ENCODE measurements at regions not wholly inside any gene's neighbourhood (a gene's known extent, or its start where the extent isn't known, plus 50 kb on each side); places are given as distances from the start of the nearest gene placed in this dataset.

DNA sequence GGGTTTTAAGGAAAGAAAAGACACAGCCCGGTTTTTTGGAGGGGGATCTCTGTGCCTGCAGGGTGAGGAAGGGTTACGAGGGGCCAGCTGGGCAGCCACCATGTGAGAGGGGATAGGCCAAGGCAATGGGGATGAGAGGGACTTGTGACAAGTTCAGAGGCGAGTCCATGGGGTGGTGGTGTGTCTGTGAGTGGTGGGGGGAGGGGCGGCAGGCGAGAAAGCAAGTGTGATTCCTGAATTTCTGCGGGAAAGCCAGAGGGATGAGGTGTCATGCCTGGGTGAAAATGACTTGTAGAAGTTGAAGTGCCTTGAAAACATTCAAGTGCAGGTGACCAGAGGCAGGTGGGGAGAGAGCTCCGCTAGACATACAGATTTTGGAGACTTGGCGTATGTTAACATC, 61.0 kb upstream of the RNF32 start:
- no peaks in the 10 kb centered on the region for H4K20me1 ChIP-seq (ENCODE audit: insufficient read depth, poor library complexity, severe bottlenecking)
- H3K9me2 ChIP-seq (replicated peaks; ENCODE audit: insufficient read depth), result no peaks in the 10 kb centered on the region
- no peak for TF ChIP-seq EZH2 (IDR thresholded peaks at IDR 0.05; ENCODE audit: borderline replicate concordance)
- TF ChIP-seq EZH2phosphoT487 (IDR thresholded peaks at IDR 0.05; ENCODE audit: low read depth, severe bottlenecking, unreplicated experiment), result no peak
- TF ChIP-seq, protein P1, sequence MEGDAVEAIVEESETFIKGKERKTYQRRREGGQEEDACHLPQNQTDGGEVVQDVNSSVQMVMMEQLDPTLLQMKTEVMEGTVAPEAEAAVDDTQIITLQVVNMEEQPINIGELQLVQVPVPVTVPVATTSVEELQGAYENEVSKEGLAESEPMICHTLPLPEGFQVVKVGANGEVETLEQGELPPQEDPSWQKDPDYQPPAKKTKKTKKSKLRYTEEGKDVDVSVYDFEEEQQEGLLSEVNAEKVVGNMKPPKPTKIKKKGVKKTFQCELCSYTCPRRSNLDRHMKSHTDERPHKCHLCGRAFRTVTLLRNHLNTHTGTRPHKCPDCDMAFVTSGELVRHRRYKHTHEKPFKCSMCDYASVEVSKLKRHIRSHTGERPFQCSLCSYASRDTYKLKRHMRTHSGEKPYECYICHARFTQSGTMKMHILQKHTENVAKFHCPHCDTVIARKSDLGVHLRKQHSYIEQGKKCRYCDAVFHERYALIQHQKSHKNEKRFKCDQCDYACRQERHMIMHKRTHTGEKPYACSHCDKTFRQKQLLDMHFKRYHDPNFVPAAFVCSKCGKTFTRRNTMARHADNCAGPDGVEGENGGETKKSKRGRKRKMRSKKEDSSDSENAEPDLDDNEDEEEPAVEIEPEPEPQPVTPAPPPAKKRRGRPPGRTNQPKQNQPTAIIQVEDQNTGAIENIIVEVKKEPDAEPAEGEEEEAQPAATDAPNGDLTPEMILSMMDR (IDR thresholded peaks at IDR 0.05; ENCODE audit: poor library complexity), result no peak
- no peak overlapping the region for H3K27ac ChIP-seq
- no peaks in the 10 kb centered on the region for H3K4me1 ChIP-seq (ENCODE audit: insufficient read depth)
- H3K36me3 ChIP-seq (replicated peaks; ENCODE audit: insufficient read depth, low read depth), result no peaks in the 10 kb centered on the region
- no peaks in the 10 kb centered on the region for H3K79me2 ChIP-seq
- no peak overlapping the region for H2AFZ ChIP-seq
- H3K27me3 ChIP-seq, result no peaks in the 10 kb centered on the region
- no peaks in the 10 kb centered on the region for H3K9me3 ChIP-seq (ENCODE audit: low read depth)
- DNase-seq (ENCODE audit: low spot score), result no peak
- H3K4me3 ChIP-seq, result no peak overlapping the region
- 69% methylated on average over 8 of the region's 8 CpGs for WGBS (ENCODE audit: low lambda C conversion rate, missing lambda C conversion rate)
- no peak overlapping the region for H3K4me2 ChIP-seq

DNA sequence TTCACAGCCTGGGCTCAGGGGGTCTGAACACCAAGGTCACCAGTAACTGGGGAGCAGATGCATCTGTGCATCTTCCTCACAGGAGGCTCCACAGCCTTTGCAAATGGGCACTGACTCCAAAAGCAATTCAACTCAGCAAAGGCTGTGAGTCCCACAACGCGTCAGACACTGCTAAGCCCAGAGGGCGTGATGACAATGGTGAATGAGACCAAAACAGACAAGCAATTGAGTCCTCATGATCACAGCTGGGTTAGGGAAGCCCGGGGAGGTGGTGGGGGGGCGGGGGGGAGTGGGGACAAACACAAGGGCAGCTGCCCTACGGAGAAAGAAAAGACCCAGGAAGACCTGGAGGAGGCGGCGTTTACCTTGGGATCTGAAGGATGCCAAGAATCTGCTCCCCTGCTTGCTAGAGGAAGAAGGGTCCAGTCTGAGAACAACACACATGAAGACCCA, 61.6 kb upstream of the RNF32 start:
- H3K36me3 ChIP-seq (replicated peaks; ENCODE audit: insufficient read depth, low read depth), result no peaks in the 10 kb centered on the region
- no peak for DNase-seq (ENCODE audit: low spot score)
- no peak overlapping the region for H3K4me3 ChIP-seq
- H4K20me1 ChIP-seq (ENCODE audit: insufficient read depth, poor library complexity, severe bottlenecking), result no peaks in the 10 kb centered on the region
- no peaks in the 10 kb centered on the region for H3K9me3 ChIP-seq (ENCODE audit: low read depth)
- TF ChIP-seq EZH2 (IDR thresholded peaks at IDR 0.05; ENCODE audit: borderline replicate concordance), result no peak
- no peak for TF ChIP-seq EZH2phosphoT487 (IDR thresholded peaks at IDR 0.05; ENCODE audit: low read depth, severe bottlenecking, unreplicated experiment)
- no peaks in the 10 kb centered on the region for H3K27me3 ChIP-seq
- no peak overlapping the region for H2AFZ ChIP-seq
- no peak overlapping the region for H3K27ac ChIP-seq
- H3K79me2 ChIP-seq, result no peaks in the 10 kb centered on the region
- H3K4me1 ChIP-seq (ENCODE audit: insufficient read depth), result no peaks in the 10 kb centered on the region
- 68% methylated on average over 7 of the region's 8 CpGs for WGBS (ENCODE audit: low lambda C conversion rate, missing lambda C conversion rate)
- H3K4me2 ChIP-seq, result no peak overlapping the region
- no peaks in the 10 kb centered on the region for H3K9me2 ChIP-seq (replicated peaks; ENCODE audit: insufficient read depth)

DNA sequence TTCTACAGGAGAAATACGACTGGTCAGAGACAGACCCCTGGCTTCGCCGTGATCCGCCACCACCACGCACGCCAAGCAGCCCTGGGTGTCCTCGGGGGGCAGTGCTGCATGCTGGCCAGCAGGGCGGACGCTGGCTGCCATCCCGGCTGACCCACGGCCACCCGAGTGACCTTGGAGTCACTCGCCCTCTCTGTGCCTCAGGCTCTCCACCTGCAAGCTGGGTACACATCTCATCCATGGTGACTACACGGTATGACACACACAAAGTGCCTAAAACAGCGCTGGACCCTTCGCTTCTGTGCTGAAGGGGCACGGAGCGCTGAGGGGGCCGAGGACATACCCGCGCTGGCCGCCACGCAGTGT, 62.0 kb upstream of the RNF32 start:
- H2AFZ ChIP-seq, result no peak overlapping the region
- no peak for DNase-seq (ENCODE audit: low spot score)
- no peak overlapping the region for H3K4me2 ChIP-seq
- H4K20me1 ChIP-seq (ENCODE audit: insufficient read depth, poor library complexity, severe bottlenecking), result no peaks in the 10 kb centered on the region
- H3K27ac ChIP-seq, result no peak overlapping the region
- H3K4me3 ChIP-seq, result no peak overlapping the region
- no peaks in the 10 kb centered on the region for H3K79me2 ChIP-seq
- TF ChIP-seq, protein P1 (IDR thresholded peaks at IDR 0.05; ENCODE audit: poor library complexity), result no peak
- TF ChIP-seq EZH2phosphoT487 (IDR thresholded peaks at IDR 0.05; ENCODE audit: low read depth, severe bottlenecking, unreplicated experiment) (no peak), EZH2 (IDR thresholded peaks at IDR 0.05; ENCODE audit: borderline replicate concordance) (no peak)
- 92% methylated on average over 23 of the region's 23 CpGs for WGBS (ENCODE audit: low lambda C conversion rate, missing lambda C conversion rate)
- H3K9me2 ChIP-seq (replicated peaks; ENCODE audit: insufficient read depth), result no peaks in the 10 kb centered on the region
- no peaks in the 10 kb centered on the region for H3K27me3 ChIP-seq
- H3K36me3 ChIP-seq (replicated peaks; ENCODE audit: insufficient read depth, low read depth), result no peaks in the 10 kb centered on the region
- H3K9me3 ChIP-seq (ENCODE audit: low read depth), result no peaks in the 10 kb centered on the region
- no peaks in the 10 kb centered on the region for H3K4me1 ChIP-seq (ENCODE audit: insufficient read depth)

DNA sequence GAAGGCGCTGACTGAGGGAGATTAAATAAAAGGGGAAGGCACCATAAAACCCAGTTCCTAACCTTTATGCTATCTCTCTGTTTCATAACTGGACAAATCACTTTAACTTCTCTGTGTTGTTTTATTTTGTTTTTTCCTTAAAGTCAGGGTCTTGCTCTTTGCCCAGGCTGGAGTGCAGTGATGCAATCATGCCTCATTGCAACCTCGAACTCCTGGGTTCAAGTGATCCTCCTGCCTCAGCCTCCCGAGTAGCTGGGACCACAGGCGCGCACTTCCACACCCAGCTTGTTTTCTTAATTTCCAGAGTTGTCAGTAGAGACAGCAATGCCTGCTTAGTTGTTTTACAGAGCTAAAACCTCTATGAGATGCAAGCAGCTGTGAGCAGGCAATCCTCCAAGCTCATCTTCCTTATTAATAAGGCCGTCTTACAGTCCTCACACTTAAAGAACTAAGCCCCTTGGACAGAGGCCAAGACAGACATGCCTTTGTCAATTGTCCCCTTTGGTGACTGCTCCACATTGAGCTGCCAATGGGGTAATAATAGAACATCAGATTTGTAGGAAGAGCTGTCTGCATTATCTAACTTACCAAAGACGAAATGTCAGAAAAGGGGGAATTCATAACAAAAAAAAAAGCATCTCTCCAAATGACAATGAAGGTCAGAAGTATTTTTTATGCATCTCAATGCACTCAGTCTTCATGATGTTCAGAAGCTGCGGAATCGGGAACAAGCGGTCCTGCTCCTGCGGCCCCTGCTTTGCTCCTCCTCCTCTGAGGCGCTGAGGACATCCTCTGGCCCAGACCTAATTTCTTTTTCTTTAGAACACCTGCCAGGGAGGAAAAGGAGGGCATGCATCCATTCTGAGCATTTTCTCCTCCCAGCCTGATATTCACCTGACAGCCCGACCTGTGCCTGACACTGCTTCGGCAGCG, 62.7 kb upstream of the RNF32 start:
- H2AFZ ChIP-seq, result no peak overlapping the region
- TF ChIP-seq, protein P1 (IDR thresholded peaks at IDR 0.05; ENCODE audit: poor library complexity), result no peak
- TF ChIP-seq EZH2phosphoT487 (IDR thresholded peaks at IDR 0.05; ENCODE audit: low read depth, severe bottlenecking, unreplicated experiment) (no peak), EZH2 (IDR thresholded peaks at IDR 0.05; ENCODE audit: borderline replicate concordance) (no peak)
- H3K9me3 ChIP-seq (ENCODE audit: low read depth), result no peaks in the 10 kb centered on the region
- WGBS (ENCODE audit: low lambda C conversion rate, missing lambda C conversion rate), result 93% methylated on average over 15 of the region's 15 CpGs
- H3K4me3 ChIP-seq, result no peak overlapping the region
- H4K20me1 ChIP-seq (ENCODE audit: insufficient read depth, poor library complexity, severe bottlenecking), result no peaks in the 10 kb centered on the region
- H3K4me2 ChIP-seq, result no peak overlapping the region
- no peaks in the 10 kb centered on the region for H3K36me3 ChIP-seq (replicated peaks; ENCODE audit: insufficient read depth, low read depth)
- no peaks in the 10 kb centered on the region for H3K9me2 ChIP-seq (replicated peaks; ENCODE audit: insufficient read depth)
- H3K4me1 ChIP-seq (ENCODE audit: insufficient read depth), result no peaks in the 10 kb centered on the region
- H3K27ac ChIP-seq, result no peak overlapping the region
- H3K79me2 ChIP-seq, result no peaks in the 10 kb centered on the region
- DNase-seq (ENCODE audit: low spot score), result no peak
- no peaks in the 10 kb centered on the region for H3K27me3 ChIP-seq

Measured in hepatocyte (in vitro differentiated cells).